ENCODE measurements at regions not wholly inside any gene's neighbourhood (a gene's known extent, or its start where the extent isn't known, plus 50 kb on each side); places are given as distances from the start of the nearest gene placed in this dataset.

GRCh38 chr1:187920976-187921375, 1092.2 kb downstream of the PLA2G4A start:
- Histone ChIP-seq H4K20me1 (ENCODE audit: insufficient read depth) (no peaks in the 10 kb centered on the region), H2AFZ (ENCODE audit: low read depth, low read length) (no peak overlapping the region), H3K9ac (ENCODE audit: low read length) (no peak overlapping the region), H3K9me3 (ENCODE audit: low read length) (no peaks in the 10 kb centered on the region), H3K4me2 (ENCODE audit: low read length) (no peak overlapping the region), H3K27me3 (ENCODE audit: insufficient read depth, low read depth, low read length) (no peaks in the 10 kb centered on the region), H3K4me3 (ENCODE audit: low read length) (no peak overlapping the region), H3K36me3 (ENCODE audit: insufficient read depth, low read length) (no peaks in the 10 kb centered on the region), H3K27ac (ENCODE audit: low read length) (no peak overlapping the region), H3K79me2 (replicated peaks; ENCODE audit: insufficient read depth, low read length) (no peaks in the 10 kb centered on the region), H3K9me2 (ENCODE audit: insufficient read depth, low read length) (no peaks in the 10 kb centered on the region), H3F3A (ENCODE audit: insufficient read depth, low read length, poor library complexity, severe bottlenecking) (no peaks in the 10 kb centered on the region)
- no peak for TF ChIP-seq SMC3 (conservative IDR thresholded peaks at IDR 0.05; ENCODE audit: poor library complexity)

GRCh38 chr1:187921426-187921825, 1092.7 kb downstream of the PLA2G4A start:
- Histone ChIP-seq H3K27me3 (ENCODE audit: insufficient read depth, low read depth, low read length) (no peaks in the 10 kb centered on the region), H3K9me2 (ENCODE audit: insufficient read depth, low read length) (no peaks in the 10 kb centered on the region), H4K20me1 (ENCODE audit: insufficient read depth) (no peaks in the 10 kb centered on the region), H3K9me3 (ENCODE audit: low read length) (no peaks in the 10 kb centered on the region), H3K79me2 (replicated peaks; ENCODE audit: insufficient read depth, low read length) (no peaks in the 10 kb centered on the region), H2AFZ (ENCODE audit: low read depth, low read length) (no peak overlapping the region), H3K9ac (ENCODE audit: low read length) (no peak overlapping the region), H3F3A (ENCODE audit: insufficient read depth, low read length, poor library complexity, severe bottlenecking) (no peaks in the 10 kb centered on the region), H3K27ac (ENCODE audit: low read length) (no peak overlapping the region), H3K4me2 (ENCODE audit: low read length) (no peak overlapping the region), H3K36me3 (ENCODE audit: insufficient read depth, low read length) (no peaks in the 10 kb centered on the region), H3K4me3 (ENCODE audit: low read length) (no peak overlapping the region)
- TF ChIP-seq CTCF (IDR thresholded peaks at IDR 0.05; ENCODE audit: poor library complexity, severe bottlenecking) (no peak), RAD21 (conservative IDR thresholded peaks at IDR 0.05) (no peak), SMC3 (conservative IDR thresholded peaks at IDR 0.05; ENCODE audit: poor library complexity) (no peak), TAF1 (IDR thresholded peaks at IDR 0.05; ENCODE audit: low read depth) (no peak), EZH2 (IDR thresholded peaks at IDR 0.05; ENCODE audit: borderline replicate concordance, insufficient read depth, low read length, poor library complexity, severe bottlenecking) (no peak), MXI1 (conservative IDR thresholded peaks at IDR 0.05; ENCODE audit: poor library complexity, severe bottlenecking) (no peak)

- H3K9me3 ChIP-seq (ENCODE audit: low read length), result no peaks in the 10 kb centered on the region
- TF ChIP-seq POLR2AphosphoS5 (IDR thresholded peaks at IDR 0.05) (no peak), REST (IDR thresholded peaks at IDR 0.05; ENCODE audit: borderline replicate concordance) (no peak), MXI1 (conservative IDR thresholded peaks at IDR 0.05; ENCODE audit: poor library complexity, severe bottlenecking) (no peak), EZH2 (IDR thresholded peaks at IDR 0.05; ENCODE audit: borderline replicate concordance, insufficient read depth, low read length, poor library complexity, severe bottlenecking) (no peak), RAD21 (conservative IDR thresholded peaks at IDR 0.05) (no peak), EP300 (conservative IDR thresholded peaks at IDR 0.05; ENCODE audit: poor library complexity, severe bottlenecking) (no peak), CTCF (IDR thresholded peaks at IDR 0.05; ENCODE audit: poor library complexity, severe bottlenecking) (no peak), TAF1 (IDR thresholded peaks at IDR 0.05; ENCODE audit: low read depth) (no peak), SMC3 (conservative IDR thresholded peaks at IDR 0.05; ENCODE audit: poor library complexity) (no peak)
- H3K27ac ChIP-seq (ENCODE audit: low read length), result no peak overlapping the region
These were observed 1093.5 kb downstream of the PLA2G4A start for GRCh38 chr1:187922255-187922654.

More at GRCh38 chr1:187922255-187922654, 1093.5 kb downstream of the PLA2G4A start:
- Histone ChIP-seq H3K9me2 (ENCODE audit: insufficient read depth, low read length) (no peaks in the 10 kb centered on the region), H3K4me3 (ENCODE audit: low read length) (no peak overlapping the region), H3K36me3 (ENCODE audit: insufficient read depth, low read length) (no peaks in the 10 kb centered on the region), H3K27me3 (ENCODE audit: insufficient read depth, low read depth, low read length) (no peaks in the 10 kb centered on the region), H3K9ac (ENCODE audit: low read length) (no peak overlapping the region), H3F3A (ENCODE audit: insufficient read depth, low read length, poor library complexity, severe bottlenecking) (no peaks in the 10 kb centered on the region), H4K20me1 (ENCODE audit: insufficient read depth) (no peaks in the 10 kb centered on the region), H2AFZ (ENCODE audit: low read depth, low read length) (no peak overlapping the region), H3K79me2 (replicated peaks; ENCODE audit: insufficient read depth, low read length) (no peaks in the 10 kb centered on the region), H3K4me2 (ENCODE audit: low read length) (no peak overlapping the region)
